SW 1271 (cell line): ENCODE measurements at regions not wholly inside any gene's neighbourhood (a gene's known extent, or its start where the extent isn't known, plus 50 kb on each side); places are given as distances from the start of the nearest gene placed in this dataset.
"Not testable (repeated sequence)": the region's sequence is repeated elsewhere in the genome, so short reads cannot be mapped to it uniquely, and the experiment has no call there.

Experiments
- DNase-seq, 2 experiments: peaks; one replicate each; lab custom pipeline; 2025; lab: John Stamatoyannopoulos, UW

DNA sequence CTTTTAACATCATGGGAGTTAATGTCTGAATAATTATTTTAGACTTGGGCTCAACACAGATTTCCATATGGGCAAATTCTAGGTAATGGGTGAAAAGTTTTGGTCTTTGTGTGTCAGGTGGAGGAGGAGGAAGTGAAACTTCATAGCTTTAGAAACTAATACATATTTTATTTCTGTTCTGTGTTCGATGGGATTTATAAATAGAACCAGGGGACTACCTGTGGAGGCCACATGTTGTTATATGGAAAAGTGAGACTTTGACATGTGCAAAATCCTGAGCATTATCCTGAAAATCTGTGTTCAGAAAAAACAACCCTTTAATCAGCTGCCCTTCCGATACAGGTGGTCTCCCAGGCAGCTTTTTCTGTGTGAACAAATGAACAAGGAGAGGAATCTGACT, 209.5 kb downstream of the SOX2 start:
- DNase-seq, result no peak

DNA sequence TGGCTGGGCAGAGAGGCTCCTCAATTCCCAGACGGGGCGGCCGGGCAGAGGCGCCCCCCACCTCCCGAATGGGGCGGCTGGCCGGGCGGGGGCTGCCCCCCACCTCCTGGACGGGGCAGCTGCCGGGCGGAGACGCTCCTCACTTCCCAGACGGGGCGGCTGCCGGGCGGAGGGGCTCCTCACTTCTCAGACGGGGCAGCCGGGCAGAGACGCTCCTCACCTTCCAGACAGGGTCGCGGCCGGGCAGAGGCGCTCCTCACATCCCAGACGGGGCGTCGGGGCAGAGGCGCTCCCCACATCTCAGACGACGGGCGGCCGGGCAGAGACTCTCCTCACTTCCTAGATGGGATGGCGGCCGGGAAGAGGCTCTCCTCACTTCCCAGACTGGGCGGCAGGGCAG, 214.1 kb downstream of the SOX2 start:
- not testable (repeated sequence) for DNase-seq

- no peak for DNase-seq
Observed at GRCh38 chr3:181929501-181929900, 217.8 kb downstream of the SOX2 start.

GRCh38 chr3:181930105-181930504, 218.4 kb downstream of the SOX2 start:
- no peak for DNase-seq

- no peak for DNase-seq
Observed at GRCh38 chr3:181932039-181932438, 220.3 kb downstream of the SOX2 start.

- DNase-seq, result no peak
Observed at GRCh38 chr3:181933052-181933618, 221.4 kb downstream of the SOX2 start.

GRCh38 chr3:181935915-181936314, 224.2 kb downstream of the SOX2 start:
- no peak for DNase-seq

DNA sequence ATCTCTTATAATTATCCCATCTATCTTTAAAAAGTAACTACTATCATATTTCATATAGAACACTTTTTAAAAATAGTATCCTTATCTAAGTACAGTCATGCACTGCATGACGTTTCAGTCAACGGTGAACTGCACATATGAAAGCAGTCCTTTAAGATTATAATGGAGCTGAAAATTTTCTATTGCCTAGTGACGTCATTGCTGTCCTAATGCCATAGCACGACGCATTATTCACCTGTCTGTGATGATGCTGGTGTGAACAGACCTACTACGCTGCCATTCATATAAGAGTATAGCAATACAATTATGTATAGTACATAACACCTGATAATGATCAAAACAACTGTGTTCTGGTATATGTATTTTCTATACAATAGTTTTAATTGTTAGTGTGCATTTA, 225.0 kb downstream of the SOX2 start:
- no peak for DNase-seq

GRCh38 chr3:181938580-181938979, 226.9 kb downstream of the SOX2 start:
- not testable (repeated sequence) for DNase-seq

- DNase-seq, result no peak
Observed at GRCh38 chr3:181940703-181941102, 229.0 kb downstream of the SOX2 start.

GRCh38 chr3:181941250-181941649, 229.5 kb downstream of the SOX2 start:
- no peak for DNase-seq

DNA sequence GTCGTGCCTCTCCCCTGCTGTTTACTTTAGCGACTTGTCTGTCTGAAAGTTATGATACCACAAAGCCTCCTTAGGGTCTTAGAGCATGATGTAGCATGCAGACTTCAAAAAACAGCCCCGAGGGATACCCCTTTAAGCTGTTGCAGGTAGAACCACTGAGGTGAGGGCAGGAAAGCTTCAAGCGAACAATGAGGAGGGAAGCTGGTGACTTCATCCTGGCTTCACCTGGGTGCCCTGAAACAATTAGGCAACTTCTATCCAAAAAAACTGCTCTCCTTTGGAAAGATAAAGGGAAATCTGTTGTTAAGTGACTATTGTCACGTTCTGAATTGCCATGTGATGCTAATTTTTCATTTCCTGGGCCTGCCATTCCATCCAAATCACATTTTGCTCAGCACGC, 231.6 kb downstream of the SOX2 start:
- DNase-seq, result no peak

- no peak for DNase-seq
Observed at GRCh38 chr3:181947606-181948005, 235.9 kb downstream of the SOX2 start.

DNA sequence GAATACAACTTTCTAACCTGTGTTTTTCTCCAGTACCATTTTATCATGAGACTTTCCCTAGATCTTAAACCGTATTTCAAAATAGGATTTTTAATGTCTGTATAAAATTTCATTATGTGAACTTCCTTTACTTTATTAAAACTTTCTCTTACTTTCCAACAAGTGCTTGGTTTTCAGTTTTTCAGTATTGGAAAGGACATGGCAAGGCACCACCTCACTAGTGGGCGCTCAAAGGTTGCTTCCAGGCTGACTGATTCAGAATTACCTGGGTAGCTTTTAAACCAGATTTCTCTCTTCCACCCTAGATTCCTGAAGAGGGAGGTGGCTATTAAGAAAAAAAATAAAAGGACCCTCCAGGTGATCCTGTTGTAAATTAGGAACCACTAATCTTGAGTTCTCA, 236.6 kb downstream of the SOX2 start:
- no peak for DNase-seq

GRCh38 chr3:181952221-181952620, 240.5 kb downstream of the SOX2 start:
- DNase-seq, result no peak

DNA sequence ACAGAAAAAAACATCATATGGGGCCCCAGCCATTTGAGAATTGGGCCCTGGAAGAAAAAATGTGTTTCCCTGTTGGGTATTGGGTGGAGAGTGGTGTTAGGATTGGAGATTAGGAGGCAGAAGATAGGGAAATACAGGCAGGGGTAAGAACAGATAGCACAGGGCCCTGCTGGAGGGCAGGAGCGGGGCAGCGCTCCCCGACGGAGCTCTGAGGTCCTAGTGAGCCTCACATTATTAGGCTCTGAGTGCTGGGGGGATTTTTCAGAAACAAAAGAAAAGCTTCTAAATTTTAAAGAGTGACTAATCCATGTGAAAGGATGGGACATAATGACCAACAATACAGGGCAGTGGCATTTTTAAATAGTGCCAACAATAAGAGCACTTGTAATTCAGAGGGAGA, 241.2 kb downstream of the SOX2 start:
- no peak for DNase-seq

DNA sequence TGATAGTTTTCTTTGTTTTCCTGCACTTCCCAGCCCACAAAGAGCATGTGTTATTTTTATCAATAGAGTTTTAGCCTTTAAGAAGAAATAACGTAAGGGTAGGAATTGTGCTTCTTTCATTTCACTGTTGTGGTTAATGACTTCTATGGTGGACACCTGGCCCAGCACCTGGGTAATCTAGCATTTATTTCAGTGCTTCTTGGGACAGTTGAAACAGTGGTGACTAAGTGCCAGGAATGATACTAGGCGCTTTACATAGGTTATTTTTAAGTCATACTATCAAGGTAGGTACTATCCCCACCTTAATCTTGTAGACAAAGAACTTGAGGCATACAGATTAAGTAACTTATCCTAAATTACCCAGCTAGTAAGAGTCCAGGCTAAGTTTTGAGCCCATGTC, 243.8 kb downstream of the SOX2 start:
- no peak for DNase-seq

DNA sequence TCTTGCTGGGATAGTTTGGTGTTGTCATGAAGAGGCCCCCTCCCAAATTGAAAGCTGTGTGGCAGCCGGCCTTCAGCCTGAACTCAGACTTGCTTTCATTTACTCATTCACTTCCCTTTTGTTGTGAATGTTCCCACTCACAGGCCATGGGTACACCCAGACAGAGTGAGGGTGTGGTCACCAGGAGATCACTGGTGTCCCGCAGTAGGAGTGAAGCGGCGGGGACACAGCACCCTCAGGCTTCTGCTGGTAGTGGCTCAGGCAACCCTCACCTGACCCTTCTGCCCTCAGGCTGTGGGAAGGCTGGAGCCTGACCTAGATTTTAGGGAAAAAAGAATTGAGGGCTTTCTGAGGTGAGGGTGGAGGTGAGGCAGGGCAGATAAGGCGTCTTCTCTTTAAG, 244.4 kb downstream of the SOX2 start:
- DNase-seq, result no peak

GRCh38 chr3:181966393-181966792, 254.7 kb downstream of the SOX2 start:
- no peak for DNase-seq

DNA sequence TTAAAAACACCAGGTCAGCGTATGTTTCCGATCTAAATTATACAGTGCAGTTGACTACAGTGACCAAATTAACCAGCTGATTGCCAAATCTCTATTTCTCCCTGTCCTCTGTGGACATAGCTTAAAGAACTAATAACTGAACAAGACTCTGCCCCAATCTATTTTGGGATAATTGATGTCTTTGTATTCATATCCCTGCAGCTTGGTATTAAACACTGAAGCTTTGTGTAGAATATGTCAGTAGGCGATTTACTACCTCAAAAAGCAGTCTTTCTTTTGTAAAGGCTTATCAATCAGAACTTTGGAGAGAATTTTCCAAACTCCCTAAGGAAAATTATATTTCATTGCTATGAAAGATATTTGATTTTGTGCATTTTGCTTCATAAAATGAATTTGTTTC, 258.2 kb downstream of the SOX2 start:
- no peak for DNase-seq

- DNase-seq, result no peak
Observed at GRCh38 chr3:181971424-181971823, 259.7 kb downstream of the SOX2 start.

GRCh38 chr3:181974198-181974597, 262.5 kb downstream of the SOX2 start:
- no peak for DNase-seq

GRCh38 chr3:181976526-181976925, 264.8 kb downstream of the SOX2 start:
- DNase-seq, result no peak

- no peak for DNase-seq
Observed at GRCh38 chr3:181985386-181985785, 273.7 kb downstream of the SOX2 start.

DNA sequence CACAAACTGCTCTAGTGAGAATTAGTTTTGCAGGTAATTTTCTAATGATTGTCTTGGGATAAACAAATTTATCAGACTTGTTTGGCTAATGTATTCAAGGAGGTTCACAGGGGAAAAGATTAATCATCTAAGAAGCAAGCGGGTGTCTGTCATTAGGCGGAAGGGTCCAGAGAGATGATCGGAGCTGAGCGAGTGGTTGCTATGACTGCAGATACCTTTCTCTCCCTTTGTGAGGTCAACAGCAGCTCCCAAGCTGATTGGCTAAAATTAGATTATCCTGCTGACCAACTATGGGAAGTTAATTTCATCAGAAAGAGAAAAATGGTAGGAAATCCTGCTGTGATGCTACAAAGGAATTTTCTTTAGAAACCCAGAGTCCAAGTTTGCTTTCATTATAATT, 276.0 kb downstream of the SOX2 start:
- DNase-seq, result no peak
